HEK293 (cell line): ENCODE measurements at regions not wholly inside any gene's neighbourhood (a gene's known extent, or its start where the extent isn't known, plus 50 kb on each side); places are given as distances from the start of the nearest gene placed in this dataset.

Experiments used
- CTCF ChIA-PET: fragments of 350-600 bp; formaldehyde crosslinking; extraction: SDS; loops from one replicate; lab custom pipeline; 2021; ENCODE audit warnings: antibody characterized with exemption; lab: Yijun Ruan, JAX
- POLR2A ChIA-PET: fragments of 300-600 bp; formaldehyde crosslinking; extraction: SDS; loops from one replicate; lab custom pipeline; 2020; ENCODE audit warnings: antibody characterized with exemption, inconsistent platforms; lab: Yijun Ruan, JAX
- H3K27ac ChIP-seq: fragments of 200-500 bp; sonication (Bioruptor generic); 2 replicates; pipeline ENCODE4 v1.5.1; 2014; ENCODE audit warnings: low read depth, low read length, control low read depth, inconsistent platforms; ENCODE audit errors: extremely low read depth
- H3K36me3 ChIP-seq, 2 experiments: fragments of 200-500 bp in 1 of 2; sonication (Bioruptor generic) in 1 of 2; 1 replicate in 1 of 2; 2 replicates in 1 of 2; pipeline ENCODE4 v1.5.1; 2014 to 2017; ENCODE audit warnings: inconsistent platforms in 2 of 2, low read length in 2 of 2; ENCODE audit not compliant: control insufficient read depth in 2 of 2, insufficient read depth in 1 of 2
- H3K4me1 ChIP-seq: fragments of 200-500 bp; sonication (Bioruptor generic); 2 replicates; pipeline ENCODE4 v1.5.1; 2014; ENCODE audit warnings: mild to moderate bottlenecking, low read length, inconsistent platforms; ENCODE audit not compliant: control insufficient read depth, insufficient read depth
- H3K4me3 ChIP-seq: 2 replicates; pipeline ENCODE4 v1.5.1; 2011; ENCODE audit warnings: low read depth, mild to moderate bottlenecking, control low read depth, low read length, moderate library complexity
- H3K9me3 ChIP-seq: fragments of 200-500 bp; sonication (Bioruptor generic); 2 replicates; pipeline ENCODE4 v1.5.1; 2014; ENCODE audit warnings: low read depth, low read length, inconsistent platforms; ENCODE audit not compliant: control insufficient read depth, insufficient read depth
- AEBP2 ChIP-seq: fragments of 450-650 bp; formaldehyde crosslinking; IDR thresholded peaks from 2 replicates; pipeline ENCODE4 v1.5.1; 2016; ENCODE audit warnings: missing biosample characterization, missing genetic modification characterization, borderline replicate concordance
- INSM2 ChIP-seq: fragments of 450-650 bp; formaldehyde crosslinking; IDR thresholded peaks from 2 replicates; pipeline ENCODE4 v1.5.1; 2016; ENCODE audit warnings: missing biosample characterization, missing genetic modification characterization
- KLF8 ChIP-seq: fragments of 450-650 bp; formaldehyde crosslinking; IDR thresholded peaks from 2 replicates; pipeline ENCODE4 v1.5.1; 2016; ENCODE audit warnings: missing biosample characterization, missing genetic modification characterization
- MYNN ChIP-seq: fragments of 450-650 bp; formaldehyde crosslinking; IDR thresholded peaks from 2 replicates; pipeline ENCODE4 v1.5.1; 2016; ENCODE audit warnings: missing biosample characterization, missing genetic modification characterization, borderline replicate concordance
- SP3 ChIP-seq: fragments of 450-650 bp; formaldehyde crosslinking; IDR thresholded peaks from 2 replicates; pipeline ENCODE4 v1.5.1; 2016; ENCODE audit warnings: missing biosample characterization, missing genetic modification characterization
- WT1 ChIP-seq: fragments of 450-650 bp; formaldehyde crosslinking; IDR thresholded peaks from 2 replicates; pipeline ENCODE4 v1.5.1; 2016; ENCODE audit warnings: missing biosample characterization, missing genetic modification characterization
- ZBTB1 ChIP-seq: fragments of 450-650 bp; formaldehyde crosslinking; IDR thresholded peaks from 2 replicates; pipeline ENCODE4 v1.5.1; 2016; ENCODE audit warnings: missing biosample characterization, missing genetic modification characterization
- ZBTB26 ChIP-seq: fragments of 450-650 bp; formaldehyde crosslinking; optimal IDR thresholded peaks from 2 replicates; pipeline ENCODE3; 2016; ENCODE audit warnings: missing biosample characterization, mild to moderate bottlenecking, missing genetic modification characterization
- ZFHX2 ChIP-seq: fragments of 450-650 bp; formaldehyde crosslinking; conservative IDR thresholded peaks from 2 replicates; pipeline ENCODE4 v1.5.1; 2016; ENCODE audit warnings: missing biosample characterization, missing genetic modification characterization
- ZNF155 ChIP-seq: fragments of 450-650 bp; formaldehyde crosslinking; IDR thresholded peaks from 2 replicates; pipeline ENCODE4 v1.5.1; 2016; ENCODE audit warnings: missing biosample characterization, missing genetic modification characterization
- ZNF169 ChIP-seq: fragments of 450-650 bp; formaldehyde crosslinking; IDR thresholded peaks from 2 replicates; pipeline ENCODE4 v1.5.1; 2016; ENCODE audit warnings: missing biosample characterization, missing genetic modification characterization
- ZNF2 ChIP-seq: fragments of 450-650 bp; formaldehyde crosslinking; IDR thresholded peaks from 2 replicates; pipeline ENCODE4 v1.5.1; 2016; ENCODE audit warnings: missing biosample characterization, missing genetic modification characterization
- ZNF37A ChIP-seq: fragments of 450-650 bp; IDR thresholded peaks from 2 replicates; pipeline ENCODE4 v1.5.1; 2018; ENCODE audit warnings: missing biosample characterization, missing genetic modification characterization
- ZNF416 ChIP-seq: fragments of 450-650 bp; formaldehyde crosslinking; IDR thresholded peaks from 2 replicates; pipeline ENCODE4 v1.5.1; 2016; ENCODE audit warnings: missing biosample characterization, missing genetic modification characterization
- ZNF585B ChIP-seq: fragments of 450-650 bp; formaldehyde crosslinking; IDR thresholded peaks from 2 replicates; pipeline ENCODE4 v1.5.1; 2016; ENCODE audit warnings: missing biosample characterization, missing genetic modification characterization
- ZNF677 ChIP-seq: fragments of 450-650 bp; IDR thresholded peaks from 2 replicates; pipeline ENCODE4 v1.5.0; 2018; ENCODE audit warnings: missing biosample characterization, mild to moderate bottlenecking, missing genetic modification characterization, moderate library complexity
- ZNF791 ChIP-seq: fragments of 450-650 bp; formaldehyde crosslinking; IDR thresholded peaks from 2 replicates; pipeline ENCODE4 v1.5.1; 2016; ENCODE audit warnings: missing biosample characterization, missing genetic modification characterization
- ZNF830 ChIP-seq: fragments of 450-650 bp; IDR thresholded peaks from 2 replicates; pipeline ENCODE4 v1.5.0; 2018; ENCODE audit warnings: missing biosample characterization, missing genetic modification characterization, low read depth, mild to moderate bottlenecking, moderate library complexity
- ZSCAN16 ChIP-seq: fragments of 450-650 bp; formaldehyde crosslinking; IDR thresholded peaks from 2 replicates; pipeline ENCODE4 v1.5.1; 2016; ENCODE audit warnings: missing biosample characterization, missing genetic modification characterization
- ZSCAN18 ChIP-seq: fragments of 450-650 bp; formaldehyde crosslinking; IDR thresholded peaks from 2 replicates; pipeline ENCODE4 v1.5.1; 2016; ENCODE audit warnings: missing biosample characterization, missing genetic modification characterization

- no peaks in the 10 kb centered on the region for H3K4me1 ChIP-seq
- TF ChIP-seq MYNN (tag by site-specific recombination) (no peak), ZSCAN16 (tag by site-specific recombination) (no peak), ZNF2 (no peak), ZSCAN18 (tag by site-specific recombination) (no peak), INSM2 (tag by site-specific recombination) (no peak), ZBTB26 (no peak), ZBTB1 (no peak), ZNF585B (tag by site-specific recombination) (no peak), ZNF677 (tag by site-specific recombination) (no peak)
- CTCF ChIA-PET: no interaction called here
- H3K9me3 ChIP-seq: no peaks in the 10 kb centered on the region
- H3K36me3 ChIP-seq: no peaks in the 10 kb centered on the region
- POLR2A ChIA-PET: no interaction called here
- no peak overlapping the region for H3K27ac ChIP-seq
- no peak overlapping the region for H3K4me3 ChIP-seq
Measured at GRCh38 chr10:33556103-33556502, 221.6 kb upstream of the NRP1 start.

- TF ChIP-seq SP3 (tag by site-specific recombination) (no peak), ZBTB1 (no peak), MYNN (tag by site-specific recombination) (no peak), ZNF37A (tag by site-specific recombination) (no peak), KLF8 (tag by site-specific recombination) (no peak), ZFHX2 (tag by site-specific recombination) (no peak), WT1 (tag by site-specific recombination) (no peak), ZNF155 (tag by site-specific recombination) (no peak), ZNF169 (no peak), AEBP2 (tag by site-specific recombination) (no peak), ZNF791 (tag by site-specific recombination) (no peak), ZNF830 (tag by site-specific recombination) (no peak), ZNF416 (tag by site-specific recombination) (no peak)
- Histone ChIP-seq H3K36me3 (no peaks in the 10 kb centered on the region), H3K4me1 (no peaks in the 10 kb centered on the region), H3K4me3 (no peak overlapping the region), H3K27ac (no peak overlapping the region), H3K9me3 (no peaks in the 10 kb centered on the region)
- ChIA-PET CTCF (interaction anchor here (0.9 kb wide), 1 partner anchor 186 kb away, joined by 5 read pairs; no protein-coding TSS in a partner anchor), POLR2A (no interaction called here)
Measured at GRCh38 chr10:33553748-33554571, 219.5 kb upstream of the NRP1 start.
